ENCODE measurements at regions not wholly inside any gene's neighbourhood (a gene's known extent, or its start where the extent isn't known, plus 50 kb on each side); places are given as distances from the start of the nearest gene placed in this dataset.

DNA sequence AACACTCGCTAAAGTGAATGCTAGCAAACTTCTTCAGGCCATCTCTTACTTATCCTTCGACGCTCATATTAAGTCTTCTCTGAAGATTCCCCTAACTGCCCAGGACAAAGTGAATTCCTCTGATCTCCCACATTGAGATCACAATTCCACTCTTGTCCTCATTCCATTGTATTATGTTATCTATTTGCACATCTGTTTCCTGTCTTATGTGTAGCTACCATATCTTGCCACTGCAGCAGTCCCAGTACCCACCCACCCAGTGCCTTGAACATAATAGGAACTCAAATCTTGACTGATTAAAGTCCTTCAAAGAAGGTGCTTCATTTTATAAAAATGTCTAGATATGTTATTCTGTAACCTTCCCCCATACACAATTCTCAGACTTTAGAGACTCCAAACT, 702.3 kb downstream of the DIAPH3 start:
- H3K4me1 ChIP-seq (ENCODE audit: control insufficient read depth, insufficient read depth, low read length), result no peaks in the 10 kb centered on the region; the same call in 1 of the 2 replicates
- no peak overlapping the region for H3K27ac ChIP-seq (ENCODE audit: extremely low read depth, low read depth, low read length)
- TF ChIP-seq ZNF114 (tag by site-specific recombination; IDR thresholded peaks at IDR 0.05), result no peak
- no peak for TF ChIP-seq SCRT2 (tag by site-specific recombination; IDR thresholded peaks at IDR 0.05)
- TF ChIP-seq TCF7L2 (IDR thresholded peaks at IDR 0.05; ENCODE audit: borderline replicate concordance, low read depth, low read length), result no peak
- TF ChIP-seq, protein P1, sequence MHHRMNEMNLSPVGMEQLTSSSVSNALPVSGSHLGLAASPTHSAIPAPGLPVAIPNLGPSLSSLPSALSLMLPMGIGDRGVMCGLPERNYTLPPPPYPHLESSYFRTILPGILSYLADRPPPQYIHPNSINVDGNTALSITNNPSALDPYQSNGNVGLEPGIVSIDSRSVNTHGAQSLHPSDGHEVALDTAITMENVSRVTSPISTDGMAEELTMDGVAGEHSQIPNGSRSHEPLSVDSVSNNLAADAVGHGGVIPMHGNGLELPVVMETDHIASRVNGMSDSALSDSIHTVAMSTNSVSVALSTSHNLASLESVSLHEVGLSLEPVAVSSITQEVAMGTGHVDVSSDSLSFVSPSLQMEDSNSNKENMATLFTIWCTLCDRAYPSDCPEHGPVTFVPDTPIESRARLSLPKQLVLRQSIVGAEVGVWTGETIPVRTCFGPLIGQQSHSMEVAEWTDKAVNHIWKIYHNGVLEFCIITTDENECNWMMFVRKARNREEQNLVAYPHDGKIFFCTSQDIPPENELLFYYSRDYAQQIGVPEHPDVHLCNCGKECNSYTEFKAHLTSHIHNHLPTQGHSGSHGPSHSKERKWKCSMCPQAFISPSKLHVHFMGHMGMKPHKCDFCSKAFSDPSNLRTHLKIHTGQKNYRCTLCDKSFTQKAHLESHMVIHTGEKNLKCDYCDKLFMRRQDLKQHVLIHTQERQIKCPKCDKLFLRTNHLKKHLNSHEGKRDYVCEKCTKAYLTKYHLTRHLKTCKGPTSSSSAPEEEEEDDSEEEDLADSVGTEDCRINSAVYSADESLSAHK (tag by site-specific recombination; IDR thresholded peaks at IDR 0.05), result no peak
- TF ChIP-seq ZFP37 (tag by site-specific recombination; IDR thresholded peaks at IDR 0.05), result no peak
- TF ChIP-seq, protein P2, sequence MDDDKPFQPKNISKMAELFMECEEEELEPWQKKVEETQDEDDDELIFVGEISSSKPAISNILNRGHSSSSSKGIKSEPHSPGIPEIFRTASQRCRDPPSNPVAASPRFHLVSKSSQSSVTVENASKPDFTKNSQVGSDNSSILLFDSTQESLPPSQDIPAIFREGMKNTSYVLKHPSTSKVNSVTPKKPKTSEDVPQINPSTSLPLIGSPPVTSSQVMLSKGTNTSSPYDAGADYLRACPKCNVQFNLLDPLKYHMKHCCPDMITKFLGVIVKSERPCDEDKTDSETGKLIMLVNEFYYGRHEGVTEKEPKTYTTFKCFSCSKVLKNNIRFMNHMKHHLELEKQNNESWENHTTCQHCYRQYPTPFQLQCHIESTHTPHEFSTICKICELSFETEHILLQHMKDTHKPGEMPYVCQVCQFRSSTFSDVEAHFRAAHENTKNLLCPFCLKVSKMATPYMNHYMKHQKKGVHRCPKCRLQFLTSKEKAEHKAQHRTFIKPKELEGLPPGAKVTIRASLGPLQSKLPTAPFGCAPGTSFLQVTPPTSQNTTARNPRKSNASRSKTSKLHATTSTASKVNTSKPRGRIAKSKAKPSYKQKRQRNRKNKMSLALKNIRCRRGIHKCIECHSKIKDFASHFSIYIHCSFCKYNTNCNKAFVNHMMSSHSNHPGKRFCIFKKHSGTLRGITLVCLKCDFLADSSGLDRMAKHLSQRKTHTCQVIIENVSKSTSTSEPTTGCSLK (tag by site-specific recombination; IDR thresholded peaks at IDR 0.05), result no peak
- H3K36me3 ChIP-seq (ENCODE audit: control insufficient read depth in 2 of 2, insufficient read depth in 1 of 2, low read length in 2 of 2), result no peaks in the 10 kb centered on the region
- CTCF ChIA-PET, result no interaction called here
- no peaks in the 10 kb centered on the region for H3K9me3 ChIP-seq (ENCODE audit: control insufficient read depth, insufficient read depth, low read depth, low read length)
- H3K4me3 ChIP-seq (ENCODE audit: low read depth, low read length), result no peak overlapping the region
- POLR2A ChIA-PET, result no interaction called here

DNA sequence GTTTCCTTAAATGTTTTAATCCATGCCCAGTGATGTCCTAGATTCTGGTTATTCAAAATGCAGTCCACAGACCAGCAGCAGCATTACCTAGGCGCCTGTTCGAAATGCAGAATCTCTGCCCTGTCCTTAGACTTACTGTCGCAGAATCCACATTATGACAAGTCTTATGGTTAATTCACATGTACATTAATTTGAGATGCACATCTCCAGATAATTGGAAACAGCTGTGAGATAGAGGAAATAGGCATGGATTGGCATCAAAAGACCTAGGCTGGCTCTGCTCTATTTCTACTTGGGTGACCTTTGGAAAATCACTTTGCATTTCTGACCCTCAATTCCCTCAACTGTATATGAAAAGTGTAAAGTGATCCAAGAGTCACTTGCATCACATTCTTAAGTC, 700.7 kb downstream of the DIAPH3 start:
- TF ChIP-seq, protein P3, sequence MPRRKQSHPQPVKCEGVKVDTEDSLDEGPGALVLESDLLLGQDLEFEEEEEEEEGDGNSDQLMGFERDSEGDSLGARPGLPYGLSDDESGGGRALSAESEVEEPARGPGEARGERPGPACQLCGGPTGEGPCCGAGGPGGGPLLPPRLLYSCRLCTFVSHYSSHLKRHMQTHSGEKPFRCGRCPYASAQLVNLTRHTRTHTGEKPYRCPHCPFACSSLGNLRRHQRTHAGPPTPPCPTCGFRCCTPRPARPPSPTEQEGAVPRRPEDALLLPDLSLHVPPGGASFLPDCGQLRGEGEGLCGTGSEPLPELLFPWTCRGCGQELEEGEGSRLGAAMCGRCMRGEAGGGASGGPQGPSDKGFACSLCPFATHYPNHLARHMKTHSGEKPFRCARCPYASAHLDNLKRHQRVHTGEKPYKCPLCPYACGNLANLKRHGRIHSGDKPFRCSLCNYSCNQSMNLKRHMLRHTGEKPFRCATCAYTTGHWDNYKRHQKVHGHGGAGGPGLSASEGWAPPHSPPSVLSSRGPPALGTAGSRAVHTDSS (tag by site-specific recombination; IDR thresholded peaks at IDR 0.05), result no peak
- TF ChIP-seq ZNF792 (tag by site-specific recombination; IDR thresholded peaks at IDR 0.05) (no peak), ZNF391 (tag by site-specific recombination; IDR thresholded peaks at IDR 0.05; ENCODE audit: borderline replicate concordance, low read depth) (no peak), ZBTB20 (tag by site-specific recombination; IDR thresholded peaks at IDR 0.05) (no peak), ZNF747 (tag by site-specific recombination; IDR thresholded peaks at IDR 0.05) (no peak), GFI1B (tag by site-specific recombination; IDR thresholded peaks at IDR 0.05) (no peak), ZNF560 (tag by site-specific recombination; IDR thresholded peaks at IDR 0.05; ENCODE audit: borderline replicate concordance) (no peak), ZNF354C (tag by site-specific recombination; IDR thresholded peaks at IDR 0.05; ENCODE audit: borderline replicate concordance, low read depth) (no peak), ZNF248 (tag by site-specific recombination; IDR thresholded peaks at IDR 0.05) (no peak), ZNF138 (tag by site-specific recombination; IDR thresholded peaks at IDR 0.05; ENCODE audit: borderline replicate concordance) (no peak), ZFP37 (tag by site-specific recombination; IDR thresholded peaks at IDR 0.05) (no peak), KLF16 (tag by site-specific recombination; IDR thresholded peaks at IDR 0.05) (no peak), ZFP41 (tag by site-specific recombination; IDR thresholded peaks at IDR 0.05; ENCODE audit: borderline replicate concordance) (no peak), ZNF404 (tag by site-specific recombination; IDR thresholded peaks at IDR 0.05) (no peak), ZNF184 (tag by site-specific recombination; IDR thresholded peaks at IDR 0.05) (no peak), ZNF670 (tag by site-specific recombination; IDR thresholded peaks at IDR 0.05; ENCODE audit: low read depth) (no peak), ZNF214 (tag by site-specific recombination; IDR thresholded peaks at IDR 0.05; ENCODE audit: borderline replicate concordance) (no peak)
- TF ChIP-seq, protein P4, sequence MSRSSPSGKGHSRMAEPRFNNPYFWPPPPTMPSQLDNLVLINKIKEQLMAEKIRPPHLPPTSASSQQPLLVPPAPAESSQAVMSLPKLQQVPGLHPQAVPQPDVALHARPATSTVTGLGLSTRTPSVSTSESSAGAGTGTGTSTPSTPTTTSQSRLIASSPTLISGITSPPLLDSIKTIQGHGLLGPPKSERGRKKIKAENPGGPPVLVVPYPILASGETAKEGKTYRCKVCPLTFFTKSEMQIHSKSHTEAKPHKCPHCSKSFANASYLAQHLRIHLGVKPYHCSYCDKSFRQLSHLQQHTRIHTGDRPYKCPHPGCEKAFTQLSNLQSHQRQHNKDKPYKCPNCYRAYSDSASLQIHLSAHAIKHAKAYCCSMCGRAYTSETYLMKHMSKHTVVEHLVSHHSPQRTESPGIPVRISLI (tag by site-specific recombination; IDR thresholded peaks at IDR 0.05), result no peak
- TF ChIP-seq, protein P5, sequence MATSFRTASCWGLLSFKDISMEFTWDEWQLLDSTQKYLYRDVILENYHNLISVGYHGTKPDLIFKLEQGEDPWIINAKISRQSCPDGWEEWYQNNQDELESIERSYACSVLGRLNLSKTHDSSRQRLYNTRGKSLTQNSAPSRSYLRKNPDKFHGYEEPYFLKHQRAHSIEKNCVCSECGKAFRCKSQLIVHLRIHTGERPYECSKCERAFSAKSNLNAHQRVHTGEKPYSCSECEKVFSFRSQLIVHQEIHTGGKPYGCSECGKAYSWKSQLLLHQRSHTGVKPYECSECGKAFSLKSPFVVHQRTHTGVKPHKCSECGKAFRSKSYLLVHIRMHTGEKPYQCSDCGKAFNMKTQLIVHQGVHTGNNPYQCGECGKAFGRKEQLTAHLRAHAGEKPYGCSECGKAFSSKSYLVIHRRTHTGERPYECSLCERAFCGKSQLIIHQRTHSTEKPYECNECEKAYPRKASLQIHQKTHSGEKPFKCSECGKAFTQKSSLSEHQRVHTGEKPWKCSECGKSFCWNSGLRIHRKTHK (tag by site-specific recombination; IDR thresholded peaks at IDR 0.05), result no peak
- Histone ChIP-seq H3K4me1 (ENCODE audit: control insufficient read depth, insufficient read depth, low read length) (no peaks in the 10 kb centered on the region; the same call in 1 of the 2 replicates), H3K27ac (ENCODE audit: extremely low read depth, low read depth, low read length) (no peak overlapping the region), H3K4me3 (ENCODE audit: low read depth, low read length) (no peak overlapping the region), H3K9me3 (ENCODE audit: control insufficient read depth, insufficient read depth, low read depth, low read length) (no peaks in the 10 kb centered on the region), H3K36me3 (ENCODE audit: control insufficient read depth in 2 of 2, insufficient read depth in 1 of 2, low read length in 2 of 2) (no peaks in the 10 kb centered on the region)
- ChIA-PET POLR2A (no interaction called here), CTCF (interaction anchor here (0.8 kb wide), 1 partner anchor 221 kb away, joined by 3 read pairs; no protein-coding TSS in a partner anchor)

Data from HEK293 (cell line).